ENCODE measurements at regions not wholly inside any gene's neighbourhood (a gene's known extent, or its start where the extent isn't known, plus 50 kb on each side); places are given as distances from the start of the nearest gene placed in this dataset.
"Not testable (repeated sequence)": the region's sequence is repeated elsewhere in the genome, so short reads cannot be mapped to it uniquely, and the experiment has no call there.

GRCh38 chr13:65722506-65722905, 1507.6 kb downstream of the PCDH9 start:
- no peak overlapping the region for H3K4me3 ChIP-seq (ENCODE audit: low read depth, low read length)

GRCh38 chr13:65719831-65720230, 1510.3 kb downstream of the PCDH9 start:
- no peak for TF ChIP-seq CTCF (IDR thresholded peaks at IDR 0.05; ENCODE audit: borderline replicate concordance, insufficient read depth, low read depth, low read length)
- no peak overlapping the region for H3K4me3 ChIP-seq (ENCODE audit: low read depth, low read length)

More at GRCh38 chr13:65722506-65722905, 1507.6 kb downstream of the PCDH9 start:
- TF ChIP-seq CTCF (IDR thresholded peaks at IDR 0.05; ENCODE audit: borderline replicate concordance, insufficient read depth, low read depth, low read length), result no peak

GRCh38 chr13:65710514-65710913, 1519.6 kb downstream of the PCDH9 start:
- no peak overlapping the region for H3K4me3 ChIP-seq (ENCODE audit: low read depth, low read length)
- no peak for TF ChIP-seq CTCF (IDR thresholded peaks at IDR 0.05; ENCODE audit: borderline replicate concordance, insufficient read depth, low read depth, low read length)

GRCh38 chr13:65697843-65698242, 1532.3 kb downstream of the PCDH9 start:
- TF ChIP-seq CTCF (IDR thresholded peaks at IDR 0.05; ENCODE audit: borderline replicate concordance, insufficient read depth, low read depth, low read length), result no peak
- no peak overlapping the region for H3K4me3 ChIP-seq (ENCODE audit: low read depth, low read length)

GRCh38 chr13:65679240-65679639, 1550.9 kb downstream of the PCDH9 start:
- no peak for TF ChIP-seq CTCF (IDR thresholded peaks at IDR 0.05; ENCODE audit: borderline replicate concordance, insufficient read depth, low read depth, low read length)
- no peak overlapping the region for H3K4me3 ChIP-seq (ENCODE audit: low read depth, low read length)

- TF ChIP-seq CTCF (IDR thresholded peaks at IDR 0.05; ENCODE audit: borderline replicate concordance, insufficient read depth, low read depth, low read length), result no peak
- no peak overlapping the region for H3K4me3 ChIP-seq (ENCODE audit: low read depth, low read length)
These were observed 1552.2 kb downstream of the PCDH9 start for GRCh38 chr13:65677906-65678305.

GRCh38 chr13:65675383-65675782, 1554.8 kb downstream of the PCDH9 start:
- not testable (repeated sequence) for H3K4me3 ChIP-seq (ENCODE audit: low read depth, low read length)
